ENCODE measurements at regions not wholly inside any gene's neighbourhood (a gene's known extent, or its start where the extent isn't known, plus 50 kb on each side); places are given as distances from the start of the nearest gene placed in this dataset.
"Not testable (repeated sequence)": the region's sequence is repeated elsewhere in the genome, so short reads cannot be mapped to it uniquely, and the experiment has no call there.

GRCh38 chr5:157978061-157978460 lies 119.1 kb upstream of the CLINT1 start:
- no peak for DNase-seq (ENCODE audit: low spot score)

GRCh38 chr5:157976429-157976828 lies 117.5 kb upstream of the CLINT1 start:
- no peak for DNase-seq (ENCODE audit: low spot score)

GRCh38 chr5:157972579-157972978 lies 113.6 kb upstream of the CLINT1 start:
- DNase-seq (ENCODE audit: low spot score): no peak

GRCh38 chr5:157971571-157972216 lies 112.7 kb upstream of the CLINT1 start:
- DNase-seq (ENCODE audit: low spot score): peak; percentile 17

GRCh38 chr5:157968570-157968969 lies 109.6 kb upstream of the CLINT1 start:
- not testable (repeated sequence) for DNase-seq (ENCODE audit: low spot score)

- no peak for DNase-seq (ENCODE audit: low spot score)
These were observed 107.0 kb upstream of the CLINT1 start for GRCh38 chr5:157965989-157966388.

GRCh38 chr5:157965040-157965678 lies 106.2 kb upstream of the CLINT1 start:
- DNase-seq (ENCODE audit: low spot score): no peak

- DNase-seq (ENCODE audit: low spot score): no peak
These were observed 104.8 kb upstream of the CLINT1 start for GRCh38 chr5:157963761-157964160.

- no peak for DNase-seq (ENCODE audit: low spot score)
These were observed 104.3 kb upstream of the CLINT1 start for GRCh38 chr5:157963244-157963643.

GRCh38 chr5:157962686-157963085 lies 103.7 kb upstream of the CLINT1 start:
- not testable (repeated sequence) for DNase-seq (ENCODE audit: low spot score)

- no peak for DNase-seq (ENCODE audit: low spot score)
These were observed 103.1 kb upstream of the CLINT1 start for GRCh38 chr5:157961896-157962590.

GRCh38 chr5:157961176-157961575 lies 102.2 kb upstream of the CLINT1 start:
- DNase-seq (ENCODE audit: low spot score): no peak

GRCh38 chr5:157959370-157959769 lies 100.4 kb upstream of the CLINT1 start:
- DNase-seq (ENCODE audit: low spot score): no peak

- peak; percentile 63 for DNase-seq (ENCODE audit: low spot score)
These were observed 97.4 kb upstream of the CLINT1 start for GRCh38 chr5:157956271-157956885.

- DNase-seq (ENCODE audit: low spot score): no peak
These were observed 96.7 kb upstream of the CLINT1 start for GRCh38 chr5:157955541-157956172.

GRCh38 chr5:157952374-157952685 lies 93.4 kb upstream of the CLINT1 start:
- DNase-seq (ENCODE audit: low spot score): no peak

GRCh38 chr5:157951673-157952373 lies 92.9 kb upstream of the CLINT1 start:
- DNase-seq (ENCODE audit: low spot score): no peak

- DNase-seq (ENCODE audit: low spot score): no peak
These were observed 90.6 kb upstream of the CLINT1 start for GRCh38 chr5:157949520-157949919.

GRCh38 chr5:157948738-157949410 lies 89.9 kb upstream of the CLINT1 start:
- DNase-seq (ENCODE audit: low spot score): peak; percentile 84

- no peak for DNase-seq (ENCODE audit: low spot score)
These were observed 88.2 kb upstream of the CLINT1 start for GRCh38 chr5:157947156-157947555.

GRCh38 chr5:157945822-157946221 lies 86.9 kb upstream of the CLINT1 start:
- DNase-seq (ENCODE audit: low spot score): not testable (repeated sequence)
